ENCODE measurements at regions not wholly inside any gene's neighbourhood (a gene's known extent, or its start where the extent isn't known, plus 50 kb on each side); places are given as distances from the start of the nearest gene placed in this dataset.

GRCh38 chr5:114206640-114207039, 155.2 kb upstream of the KCNN2 start:
- DNase-seq (ENCODE audit: unreplicated experiment): no peak

GRCh38 chr5:114207615-114208014, 154.3 kb upstream of the KCNN2 start:
- H3K36me3 Mint-ChIP-seq (ENCODE audit: insufficient read depth, unreplicated experiment): no peaks in the 10 kb centered on the region
- H3K4me1 Mint-ChIP-seq (ENCODE audit: insufficient read depth, unreplicated experiment): no peaks in the 10 kb centered on the region
- TF ChIP-seq CTCF (IDR thresholded peaks at IDR 0.05; ENCODE audit: unreplicated experiment): no peak
- H3K9me3 Mint-ChIP-seq (ENCODE audit: unreplicated experiment): no peaks in the 10 kb centered on the region
- intact Hi-C loops (cut with micrococcal nuclease): no loop called here
- ChIA-PET CTCF (no interaction called here), POLR2A (no interaction called here)
- peaks cover 33% of the 10 kb centered on the region for H3K27me3 Mint-ChIP-seq (ENCODE audit: insufficient read depth, unreplicated experiment)
- no peak overlapping the region for H3K27ac Mint-ChIP-seq (ENCODE audit: low read depth, unreplicated experiment)
- no TSS peak for BruUV-seq (replicated peaks)
- H3K4me3 Mint-ChIP-seq (ENCODE audit: unreplicated experiment): no peak overlapping the region
- DNase-seq (ENCODE audit: unreplicated experiment): no peak

More at GRCh38 chr5:114206640-114207039, 155.2 kb upstream of the KCNN2 start:
- Mint-ChIP-seq H3K4me1 (ENCODE audit: insufficient read depth, unreplicated experiment) (no peaks in the 10 kb centered on the region), H3K27ac (ENCODE audit: low read depth, unreplicated experiment) (no peak overlapping the region), H3K4me3 (ENCODE audit: unreplicated experiment) (no peak overlapping the region), H3K9me3 (ENCODE audit: unreplicated experiment) (no peaks in the 10 kb centered on the region), H3K36me3 (ENCODE audit: insufficient read depth, unreplicated experiment) (no peaks in the 10 kb centered on the region), H3K27me3 (ENCODE audit: insufficient read depth, unreplicated experiment) (peaks cover 33% of the 10 kb centered on the region)
- CTCF ChIA-PET: interaction anchor here (0.6 to 0.7 kb wide), 2 partner anchors 15 to 158 kb away, joined by 3 read pairs; no protein-coding TSS in a partner anchor
- BruUV-seq (replicated peaks): no TSS peak
- POLR2A ChIA-PET: no interaction called here
- TF ChIP-seq CTCF (IDR thresholded peaks at IDR 0.05; ENCODE audit: unreplicated experiment): no peak
- intact Hi-C loops (cut with micrococcal nuclease): no loop called here

GRCh38 chr5:114208120-114208519, 153.8 kb upstream of the KCNN2 start:
- Mint-ChIP-seq H3K4me1 (ENCODE audit: insufficient read depth, unreplicated experiment) (no peaks in the 10 kb centered on the region), H3K9me3 (ENCODE audit: unreplicated experiment) (no peaks in the 10 kb centered on the region)

GRCh38 chr5:114208588-114208987, 153.3 kb upstream of the KCNN2 start:
- no peak for DNase-seq (ENCODE audit: unreplicated experiment)
- Mint-ChIP-seq H3K4me3 (ENCODE audit: unreplicated experiment) (no peak overlapping the region), H3K36me3 (ENCODE audit: insufficient read depth, unreplicated experiment) (no peaks in the 10 kb centered on the region), H3K9me3 (ENCODE audit: unreplicated experiment) (no peaks in the 10 kb centered on the region), H3K27ac (ENCODE audit: low read depth, unreplicated experiment) (no peak overlapping the region), H3K27me3 (ENCODE audit: insufficient read depth, unreplicated experiment) (peaks cover 33% of the 10 kb centered on the region), H3K4me1 (ENCODE audit: insufficient read depth, unreplicated experiment) (no peaks in the 10 kb centered on the region)
- intact Hi-C loops (cut with micrococcal nuclease): no loop called here
- ChIA-PET POLR2A (no interaction called here), CTCF (interaction anchor here (0.7 kb wide), 1 partner anchor 683 kb away, joined by 4 read pairs; no protein-coding TSS in a partner anchor)
- TF ChIP-seq CTCF (IDR thresholded peaks at IDR 0.05; ENCODE audit: unreplicated experiment): no peak
- BruUV-seq (replicated peaks): no TSS peak

More at GRCh38 chr5:114208120-114208519, 153.8 kb upstream of the KCNN2 start:
- DNase-seq (ENCODE audit: unreplicated experiment): no peak
- ChIA-PET POLR2A (no interaction called here), CTCF (no interaction called here)
- no TSS peak for BruUV-seq (replicated peaks)
- H3K4me3 Mint-ChIP-seq (ENCODE audit: unreplicated experiment): no peak overlapping the region
- no peaks in the 10 kb centered on the region for H3K36me3 Mint-ChIP-seq (ENCODE audit: insufficient read depth, unreplicated experiment)
- no peak overlapping the region for H3K27ac Mint-ChIP-seq (ENCODE audit: low read depth, unreplicated experiment)
- intact Hi-C loops (cut with micrococcal nuclease): no loop called here
- peaks cover 33% of the 10 kb centered on the region for H3K27me3 Mint-ChIP-seq (ENCODE audit: insufficient read depth, unreplicated experiment)
- no peak for TF ChIP-seq CTCF (IDR thresholded peaks at IDR 0.05; ENCODE audit: unreplicated experiment)
